ENCODE measurements at regions not wholly inside any gene's neighbourhood (a gene's known extent, or its start where the extent isn't known, plus 50 kb on each side); places are given as distances from the start of the nearest gene placed in this dataset.

DNA sequence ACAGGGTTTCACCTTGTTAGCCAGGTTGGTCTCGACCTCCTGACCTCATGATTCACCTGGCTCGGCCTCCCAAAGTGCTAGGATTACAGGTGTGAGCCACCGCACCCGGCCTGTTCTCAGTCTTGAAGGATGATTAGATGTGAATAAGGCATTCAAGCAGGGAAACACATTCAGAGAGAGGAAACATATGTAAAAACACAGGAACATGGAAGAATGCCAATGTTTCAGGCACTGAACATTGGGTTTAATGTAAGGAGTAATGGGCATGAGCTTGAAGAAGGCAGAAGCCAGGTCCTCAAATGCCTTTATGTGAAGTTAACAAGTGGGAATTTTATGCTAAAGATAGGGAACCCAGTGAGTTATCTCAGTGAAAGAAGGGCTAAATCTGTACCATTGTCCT lies 74.3 kb downstream of the ARL4A start:
- TF ChIP-seq EZH2 (IDR thresholded peaks at IDR 0.05; ENCODE audit: insufficient read depth, poor library complexity, severe bottlenecking), result no peak
- no peak for TF ChIP-seq EZH2phosphoT487 (IDR thresholded peaks at IDR 0.05; ENCODE audit: insufficient read depth, low read depth)

Data from GM23248 (cell line).